Colonic mucosa (tissue), 4 donors: ENCODE measurements at regions not wholly inside any gene's neighbourhood (a gene's known extent, or its start where the extent isn't known, plus 50 kb on each side); places are given as distances from the start of the nearest gene placed in this dataset.
A peak's percentile ranks its signal among the peaks of the same experiment; 100 is the strongest.

Experiments
- DNase-seq: peaks from one replicate; pipeline ENCODE4 v3.0.0-alpha.2; 2020
- H3K27ac ChIP-seq: fragments of 200-600 bp; one replicate; pipeline ENCODE4 v1.8.0; 2021
- H3K27me3 ChIP-seq: fragments of 200-600 bp; one replicate; pipeline ENCODE4 v1.8.0; 2021
- H3K36me3 ChIP-seq: fragments of 200-600 bp; one replicate; pipeline ENCODE4 v1.8.0; 2021
- H3K4me1 ChIP-seq: fragments of 200-600 bp; one replicate; pipeline ENCODE4 v1.8.0; 2021; ENCODE audit warnings: mild to moderate bottlenecking
- H3K4me3 ChIP-seq: fragments of 200-600 bp; one replicate; pipeline ENCODE4 v1.8.0; 2021
- H3K9ac ChIP-seq, 2 donors: one replicate each; pipeline ENCODE4 v1.7.0; 2013; ENCODE audit warnings: control low read depth in 2 of 2, low read depth in 2 of 2, low read length in 2 of 2
- H3K9me3 ChIP-seq: fragments of 200-600 bp; one replicate; pipeline ENCODE4 v1.8.0; 2021
- intact Hi-C: fragments of 100-400 bp; cut with DNase I; formaldehyde crosslinking; loops from one replicate; pipeline ENCODE4 v1.14.1; 2022
- TF ChIP-seq, protein P1 (sequence below): fragments of 200-600 bp; IDR thresholded peaks from one replicate; pipeline ENCODE4 v1.8.0; 2022; ENCODE audit warnings: antibody characterized with exemption, mild to moderate bottlenecking
- donor health status: healthy.
- donor health status: DM: no; HTN: no; CAD: no.
- donor health status: DM: no; HTN: no; CAD: no.

- Histone ChIP-seq H3K4me1 (no peaks in the 10 kb centered on the region), H3K9me3 (no peaks in the 10 kb centered on the region), H3K36me3 (no peaks in the 10 kb centered on the region), H3K27ac (no peak overlapping the region), H3K27me3 (no peaks in the 10 kb centered on the region), H3K4me3 (no peak overlapping the region), H3K9ac (no peak overlapping the region)
- TF ChIP-seq, protein P1, sequence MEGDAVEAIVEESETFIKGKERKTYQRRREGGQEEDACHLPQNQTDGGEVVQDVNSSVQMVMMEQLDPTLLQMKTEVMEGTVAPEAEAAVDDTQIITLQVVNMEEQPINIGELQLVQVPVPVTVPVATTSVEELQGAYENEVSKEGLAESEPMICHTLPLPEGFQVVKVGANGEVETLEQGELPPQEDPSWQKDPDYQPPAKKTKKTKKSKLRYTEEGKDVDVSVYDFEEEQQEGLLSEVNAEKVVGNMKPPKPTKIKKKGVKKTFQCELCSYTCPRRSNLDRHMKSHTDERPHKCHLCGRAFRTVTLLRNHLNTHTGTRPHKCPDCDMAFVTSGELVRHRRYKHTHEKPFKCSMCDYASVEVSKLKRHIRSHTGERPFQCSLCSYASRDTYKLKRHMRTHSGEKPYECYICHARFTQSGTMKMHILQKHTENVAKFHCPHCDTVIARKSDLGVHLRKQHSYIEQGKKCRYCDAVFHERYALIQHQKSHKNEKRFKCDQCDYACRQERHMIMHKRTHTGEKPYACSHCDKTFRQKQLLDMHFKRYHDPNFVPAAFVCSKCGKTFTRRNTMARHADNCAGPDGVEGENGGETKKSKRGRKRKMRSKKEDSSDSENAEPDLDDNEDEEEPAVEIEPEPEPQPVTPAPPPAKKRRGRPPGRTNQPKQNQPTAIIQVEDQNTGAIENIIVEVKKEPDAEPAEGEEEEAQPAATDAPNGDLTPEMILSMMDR: no peak
- intact Hi-C loops: loop anchor here (10.0 kb wide), 1 partner anchor 423 kb away; no protein-coding TSS in a partner anchor
- no peak for DNase-seq
Observed at GRCh38 chr11:45341372-45341771, 55.2 kb upstream of the SYT13 start.

GRCh38 chr11:45339729-45340519 lies 53.8 kb upstream of the SYT13 start:
- intact Hi-C loops: loop anchor here (10.0 kb wide), 2 partner anchors 85 to 425 kb away; no protein-coding TSS in a partner anchor
- Histone ChIP-seq H3K4me3 (no peak overlapping the region), H3K9me3 (no peaks in the 10 kb centered on the region), H3K4me1 (no peaks in the 10 kb centered on the region), H3K9ac (no peak overlapping the region), H3K36me3 (no peaks in the 10 kb centered on the region), H3K27me3 (no peaks in the 10 kb centered on the region), H3K27ac (no peak overlapping the region)
- peak; percentile 96 for DNase-seq
- TF ChIP-seq, protein P1: peak; percentile 91

- no peak overlapping the region for H3K9ac ChIP-seq
- H3K27me3 ChIP-seq: no peaks in the 10 kb centered on the region
- TF ChIP-seq, protein P1: no peak
- H3K9me3 ChIP-seq: no peaks in the 10 kb centered on the region
- DNase-seq: no peak
- H3K36me3 ChIP-seq: no peaks in the 10 kb centered on the region
- intact Hi-C loops: loop anchor here (10.0 kb wide), 1 partner anchor 83 kb away; no protein-coding TSS in a partner anchor
- no peaks in the 10 kb centered on the region for H3K4me1 ChIP-seq
- H3K27ac ChIP-seq: no peak overlapping the region
- H3K4me3 ChIP-seq: no peak overlapping the region
Observed at GRCh38 chr11:45337583-45338360, 51.6 kb upstream of the SYT13 start.

DNA sequence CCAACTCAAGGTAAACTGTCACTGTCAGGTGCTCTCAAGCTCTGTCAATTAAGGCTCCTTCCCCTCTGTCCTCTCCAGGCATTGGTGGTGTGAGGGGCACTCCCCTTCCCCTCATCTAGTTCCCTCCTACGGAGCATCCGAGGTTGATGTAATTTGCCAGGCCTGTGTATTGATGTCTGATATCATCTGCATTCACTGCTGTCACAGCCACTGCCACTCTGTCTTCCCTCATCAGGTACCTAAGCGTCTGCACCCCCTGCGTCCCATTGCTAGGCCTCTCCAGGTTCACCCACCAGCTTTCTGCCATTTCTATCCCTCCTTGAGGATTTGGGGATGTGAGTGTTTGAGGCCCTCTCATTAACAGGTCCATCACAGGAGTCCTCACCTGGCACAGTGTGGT lies 50.0 kb upstream of the SYT13 start:
- no peak overlapping the region for H3K4me3 ChIP-seq
- intact Hi-C loops: loop anchor here (10.0 kb wide), 1 partner anchor 81 kb away; no protein-coding TSS in a partner anchor
- no peak overlapping the region for H3K9ac ChIP-seq
- H3K36me3 ChIP-seq: no peaks in the 10 kb centered on the region
- no peaks in the 10 kb centered on the region for H3K27me3 ChIP-seq
- TF ChIP-seq, protein P1: no peak
- no peaks in the 10 kb centered on the region for H3K9me3 ChIP-seq
- H3K27ac ChIP-seq: no peak overlapping the region
- no peaks in the 10 kb centered on the region for H3K4me1 ChIP-seq
- no peak for DNase-seq
